GM19023 (cell line): ENCODE measurements at regions not wholly inside any gene's neighbourhood (a gene's known extent, or its start where the extent isn't known, plus 50 kb on each side); places are given as distances from the start of the nearest gene placed in this dataset.
"Not testable (repeated sequence)": the region's sequence is repeated elsewhere in the genome, so short reads cannot be mapped to it uniquely, and the experiment has no call there.

Experiments used
- ATAC-seq: cut with Tn5 transposase; IDR thresholded peaks from one replicate; pipeline ENCODE4 v1.9.1; 2021; ENCODE audit warnings: mild to moderate bottlenecking, moderate library complexity; ENCODE audit not compliant: unreplicated experiment

DNA sequence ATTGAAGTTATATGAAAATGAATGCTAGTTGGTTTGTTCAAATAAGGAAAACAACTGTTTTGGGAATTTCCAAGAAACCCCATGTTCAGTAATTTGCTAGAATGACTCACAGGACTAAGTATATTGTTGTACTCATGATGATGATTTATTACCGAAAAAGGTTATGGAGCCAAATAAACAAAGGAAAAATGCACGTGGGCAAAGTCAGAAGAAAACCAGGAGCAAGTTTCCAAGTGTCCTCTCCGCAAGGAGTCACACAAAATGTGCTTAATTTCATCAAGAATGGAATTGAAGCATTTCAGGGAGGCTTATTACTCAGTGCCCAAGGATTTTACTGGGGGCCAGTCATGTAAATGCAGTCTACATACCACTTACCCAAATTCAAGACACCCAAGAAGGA lies 1652.4 kb upstream of the TMEFF2 start:
- no peak for ATAC-seq

- no peak for ATAC-seq
Observed at GRCh38 chr2:193845604-193846003, 1650.9 kb upstream of the TMEFF2 start.

DNA sequence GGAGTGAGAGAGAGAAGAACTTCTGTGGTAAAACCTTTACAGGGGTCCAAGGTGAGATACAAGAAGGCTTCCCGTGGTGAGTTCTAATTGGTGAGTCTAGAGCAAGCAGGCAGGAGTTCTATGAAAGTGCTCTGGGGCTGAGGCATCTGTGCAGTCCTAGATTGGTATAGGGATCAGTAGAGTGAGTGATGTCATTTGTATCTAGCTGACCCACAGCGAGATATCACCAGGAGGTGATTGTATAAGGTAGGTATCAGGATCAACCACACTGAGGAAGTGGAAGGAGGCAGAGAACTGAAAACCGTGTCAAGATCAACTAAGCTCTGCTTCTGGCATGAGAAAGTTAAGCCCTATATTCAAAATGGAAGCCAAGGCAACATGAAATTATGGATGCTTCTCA lies 1648.9 kb upstream of the TMEFF2 start:
- no peak for ATAC-seq

- no peak for ATAC-seq
Observed at GRCh38 chr2:193841384-193842150, 1646.8 kb upstream of the TMEFF2 start.

- ATAC-seq, result no peak
Observed at GRCh38 chr2:193837111-193837738, 1642.5 kb upstream of the TMEFF2 start.

GRCh38 chr2:193836424-193837006 lies 1641.8 kb upstream of the TMEFF2 start:
- ATAC-seq, result not testable (repeated sequence)

GRCh38 chr2:193833895-193834294 lies 1639.2 kb upstream of the TMEFF2 start:
- ATAC-seq, result not testable (repeated sequence)

- no peak for ATAC-seq
Observed at GRCh38 chr2:193824474-193824873, 1629.7 kb upstream of the TMEFF2 start.

DNA sequence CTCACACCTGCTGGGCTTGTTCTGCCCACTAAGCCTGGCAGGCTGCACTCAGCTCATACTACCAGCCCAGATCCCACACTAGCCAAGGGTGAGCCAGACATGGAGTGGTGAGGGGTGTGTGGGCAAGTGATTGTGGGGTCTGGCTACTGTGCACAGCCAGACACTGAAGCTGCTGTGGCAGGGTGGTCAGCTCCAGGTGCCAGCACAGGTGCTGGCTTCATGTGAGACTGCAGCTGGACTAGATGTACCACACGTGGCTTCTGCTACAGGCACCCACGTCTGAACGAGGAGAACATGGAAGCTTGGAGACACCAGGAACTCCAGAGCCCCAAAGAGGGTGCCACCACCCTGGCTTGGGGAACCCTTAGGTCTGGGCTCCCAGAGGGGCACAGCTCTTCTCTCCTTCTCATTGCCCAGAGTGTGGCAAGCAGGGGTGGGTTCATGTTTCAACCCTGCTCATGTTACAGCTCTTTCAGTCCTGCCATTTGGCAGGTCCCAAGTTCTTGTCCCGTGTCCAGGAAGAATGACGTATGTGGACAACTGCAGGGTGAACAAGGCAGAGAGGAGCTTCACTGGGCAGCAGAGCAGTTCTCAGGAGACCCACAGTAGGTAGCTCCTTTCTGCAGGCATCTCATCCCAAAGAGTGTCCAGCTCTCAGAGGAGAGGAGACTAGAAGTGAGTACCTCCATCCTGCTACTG lies 1624.2 kb upstream of the TMEFF2 start:
- no peak for ATAC-seq

- no peak for ATAC-seq
Observed at GRCh38 chr2:193816008-193816407, 1621.3 kb upstream of the TMEFF2 start.

- ATAC-seq, result no peak
Observed at GRCh38 chr2:193810533-193810932, 1615.8 kb upstream of the TMEFF2 start.

DNA sequence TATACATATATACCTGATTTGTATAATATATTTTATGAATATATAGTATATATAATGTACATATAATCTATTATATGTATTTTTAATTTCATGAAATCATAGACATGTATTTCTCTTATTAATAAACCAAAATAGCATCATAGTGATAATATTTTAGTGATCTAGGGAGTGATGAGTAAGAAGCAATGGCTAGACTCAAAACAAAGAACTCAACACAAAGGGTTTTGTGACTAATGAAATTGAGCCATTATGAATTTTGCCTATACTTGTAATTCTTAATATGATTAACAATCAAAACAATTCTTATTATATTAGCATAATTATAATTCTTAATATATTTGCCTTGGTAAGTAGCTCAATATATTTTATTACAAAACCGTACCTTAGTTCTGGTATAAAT lies 1614.1 kb upstream of the TMEFF2 start:
- ATAC-seq, result no peak

DNA sequence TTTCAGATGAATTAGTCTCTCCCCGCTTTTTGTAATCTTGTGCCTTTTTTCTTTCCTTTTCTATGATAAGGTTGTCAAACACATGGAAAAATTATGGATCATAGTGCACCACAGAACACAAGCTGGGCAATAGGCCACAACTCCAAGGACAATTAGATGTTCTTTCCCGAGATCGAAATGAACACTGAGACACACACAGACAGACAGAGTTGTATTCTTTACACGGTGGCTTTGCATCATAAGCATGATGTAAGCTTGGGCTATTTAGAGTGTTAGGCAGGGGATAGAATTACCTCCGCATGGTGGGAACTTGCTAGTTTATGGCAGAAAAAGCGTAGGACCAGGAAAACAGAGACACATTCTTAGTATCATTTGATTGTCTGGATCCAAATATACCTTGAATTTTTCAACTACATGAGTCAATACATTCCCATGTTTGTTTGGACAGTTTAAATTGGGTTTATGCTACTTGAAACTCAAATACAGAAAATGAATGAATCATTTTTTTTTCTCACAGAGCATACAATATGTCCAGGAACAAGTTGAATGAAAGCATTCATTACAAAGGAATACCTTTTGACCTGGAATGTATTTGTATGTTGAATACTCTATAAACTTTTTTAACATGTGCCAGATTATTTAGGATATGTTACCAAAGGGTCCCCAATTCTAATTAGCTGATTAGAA lies 1611.5 kb upstream of the TMEFF2 start:
- ATAC-seq, result no peak

DNA sequence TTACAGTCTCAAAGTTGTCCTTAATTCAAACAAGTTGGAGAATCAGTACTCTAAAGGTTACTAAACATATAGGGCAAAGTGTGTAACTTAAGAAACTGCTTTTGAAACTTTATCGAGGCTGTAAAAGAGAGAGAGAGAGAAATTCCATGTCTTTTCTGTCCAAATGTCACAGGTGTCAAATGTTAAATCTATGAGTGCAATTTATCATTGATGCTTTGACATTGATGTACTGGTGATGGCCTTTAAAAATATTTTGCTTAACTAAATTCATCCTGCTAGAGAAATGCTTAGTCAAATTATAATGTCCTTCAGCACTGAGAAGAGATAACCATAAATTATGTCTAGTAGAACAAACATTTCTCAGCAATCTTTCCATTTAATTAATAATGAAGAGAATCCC lies 1602.1 kb upstream of the TMEFF2 start:
- no peak for ATAC-seq

DNA sequence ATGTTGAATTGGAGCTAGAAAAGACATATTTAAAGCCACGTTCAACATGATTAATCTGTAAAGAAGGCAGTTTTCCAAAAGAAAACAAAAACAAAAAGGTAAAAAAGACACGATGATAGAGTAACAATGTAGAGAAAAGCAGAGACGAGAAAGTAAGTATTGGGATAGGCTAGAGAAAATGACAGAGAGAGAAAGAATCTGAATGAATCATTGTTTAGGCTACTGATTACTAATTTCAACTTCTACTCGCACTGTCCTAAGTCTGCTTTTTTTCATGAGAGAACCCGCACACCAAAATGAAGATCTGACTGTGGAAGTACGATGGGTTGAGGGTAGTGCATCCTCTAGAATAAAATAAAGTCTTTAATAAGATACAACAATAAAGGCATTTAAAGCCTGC lies 1599.2 kb upstream of the TMEFF2 start:
- no peak for ATAC-seq

- ATAC-seq, result no peak
Observed at GRCh38 chr2:193783681-193784080, 1588.9 kb upstream of the TMEFF2 start.

- ATAC-seq, result no peak
Observed at GRCh38 chr2:193778293-193778692, 1583.6 kb upstream of the TMEFF2 start.

DNA sequence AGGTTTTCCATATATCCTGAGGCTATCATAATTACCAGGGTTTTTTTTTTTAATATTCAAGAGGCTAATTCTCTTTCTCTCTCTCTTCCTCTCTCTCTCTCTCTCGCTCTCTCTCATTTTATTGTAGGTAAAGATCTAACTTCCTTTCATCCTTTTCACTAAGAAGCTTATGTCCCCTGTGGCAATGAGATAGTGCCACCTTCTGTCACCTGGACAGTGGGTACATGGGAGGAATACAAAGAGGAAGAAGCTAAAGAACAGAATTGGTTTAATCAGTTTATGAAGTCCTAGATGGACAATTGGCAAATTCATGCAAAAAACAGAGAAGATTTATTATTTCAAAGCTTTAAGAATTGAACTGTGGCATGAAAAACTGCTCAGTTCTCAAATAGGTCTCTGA lies 1582.3 kb upstream of the TMEFF2 start:
- ATAC-seq, result no peak

DNA sequence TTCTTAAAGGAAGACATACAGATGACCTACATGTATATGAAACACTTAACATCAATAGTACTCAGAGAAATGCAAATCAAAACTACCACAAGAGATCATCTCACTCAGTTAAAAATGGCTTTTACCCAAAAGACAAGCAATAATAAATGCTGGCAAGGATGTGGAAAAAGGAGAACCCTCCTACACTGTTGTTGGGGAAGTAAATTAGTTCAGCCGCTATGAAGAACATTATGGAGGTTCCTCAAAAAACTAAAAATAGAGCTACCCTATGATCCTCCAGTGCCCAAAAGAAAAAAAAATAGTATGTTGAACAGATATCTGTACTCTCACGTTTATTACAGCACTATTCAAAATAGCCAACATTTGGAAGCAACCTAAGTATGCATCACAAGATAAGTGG lies 1579.4 kb upstream of the TMEFF2 start:
- no peak for ATAC-seq

- no peak for ATAC-seq
Observed at GRCh38 chr2:193751299-193751698, 1556.6 kb upstream of the TMEFF2 start.

- no peak for ATAC-seq
Observed at GRCh38 chr2:193749485-193749884, 1554.8 kb upstream of the TMEFF2 start.
